ENCODE measurements at regions not wholly inside any gene's neighbourhood (a gene's known extent, or its start where the extent isn't known, plus 50 kb on each side); places are given as distances from the start of the nearest gene placed in this dataset.

DNA sequence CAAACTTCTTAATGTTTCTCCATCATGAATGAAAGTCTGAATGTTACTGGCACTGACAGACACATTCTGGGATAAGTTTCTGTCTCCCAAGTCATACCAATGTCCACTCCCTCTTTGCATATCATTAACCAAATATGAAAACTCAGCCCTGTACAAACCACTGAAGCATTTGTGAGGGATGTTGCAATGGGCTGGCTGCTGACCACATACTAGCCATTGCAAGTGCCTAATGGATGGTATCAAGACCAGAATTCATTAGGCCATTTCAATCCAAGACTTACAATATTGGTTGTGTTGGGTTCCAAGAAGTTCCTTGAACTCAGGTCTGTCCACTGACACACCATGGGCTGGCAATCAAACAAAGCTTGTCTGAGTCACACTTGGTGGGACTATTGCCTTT lies 73.8 kb downstream of the CBLN2 start:
- no peaks in the 10 kb centered on the region for H3K9me2 ChIP-seq (replicated peaks; ENCODE audit: insufficient read depth)
- H3K4me3 ChIP-seq: no peak overlapping the region
- H2AFZ ChIP-seq: no peak overlapping the region
- H3K27ac ChIP-seq: no peak overlapping the region
- DNase-seq (ENCODE audit: low spot score): no peak
- TF ChIP-seq EZH2 (IDR thresholded peaks at IDR 0.05; ENCODE audit: borderline replicate concordance): no peak
- no peak for TF ChIP-seq EZH2phosphoT487 (IDR thresholded peaks at IDR 0.05; ENCODE audit: low read depth, severe bottlenecking, unreplicated experiment)
- TF ChIP-seq, protein P1, sequence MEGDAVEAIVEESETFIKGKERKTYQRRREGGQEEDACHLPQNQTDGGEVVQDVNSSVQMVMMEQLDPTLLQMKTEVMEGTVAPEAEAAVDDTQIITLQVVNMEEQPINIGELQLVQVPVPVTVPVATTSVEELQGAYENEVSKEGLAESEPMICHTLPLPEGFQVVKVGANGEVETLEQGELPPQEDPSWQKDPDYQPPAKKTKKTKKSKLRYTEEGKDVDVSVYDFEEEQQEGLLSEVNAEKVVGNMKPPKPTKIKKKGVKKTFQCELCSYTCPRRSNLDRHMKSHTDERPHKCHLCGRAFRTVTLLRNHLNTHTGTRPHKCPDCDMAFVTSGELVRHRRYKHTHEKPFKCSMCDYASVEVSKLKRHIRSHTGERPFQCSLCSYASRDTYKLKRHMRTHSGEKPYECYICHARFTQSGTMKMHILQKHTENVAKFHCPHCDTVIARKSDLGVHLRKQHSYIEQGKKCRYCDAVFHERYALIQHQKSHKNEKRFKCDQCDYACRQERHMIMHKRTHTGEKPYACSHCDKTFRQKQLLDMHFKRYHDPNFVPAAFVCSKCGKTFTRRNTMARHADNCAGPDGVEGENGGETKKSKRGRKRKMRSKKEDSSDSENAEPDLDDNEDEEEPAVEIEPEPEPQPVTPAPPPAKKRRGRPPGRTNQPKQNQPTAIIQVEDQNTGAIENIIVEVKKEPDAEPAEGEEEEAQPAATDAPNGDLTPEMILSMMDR (IDR thresholded peaks at IDR 0.05; ENCODE audit: poor library complexity): no peak
- no peaks in the 10 kb centered on the region for H3K36me3 ChIP-seq (replicated peaks; ENCODE audit: insufficient read depth, low read depth)
- no peaks in the 10 kb centered on the region for H3K4me1 ChIP-seq (ENCODE audit: insufficient read depth)
- no peaks in the 10 kb centered on the region for H3K9me3 ChIP-seq (ENCODE audit: low read depth)
- no peaks in the 10 kb centered on the region for H4K20me1 ChIP-seq (ENCODE audit: insufficient read depth, poor library complexity, severe bottlenecking)
- no peak overlapping the region for H3K4me2 ChIP-seq
- H3K79me2 ChIP-seq: no peaks in the 10 kb centered on the region
- no peaks in the 10 kb centered on the region for H3K27me3 ChIP-seq

DNA sequence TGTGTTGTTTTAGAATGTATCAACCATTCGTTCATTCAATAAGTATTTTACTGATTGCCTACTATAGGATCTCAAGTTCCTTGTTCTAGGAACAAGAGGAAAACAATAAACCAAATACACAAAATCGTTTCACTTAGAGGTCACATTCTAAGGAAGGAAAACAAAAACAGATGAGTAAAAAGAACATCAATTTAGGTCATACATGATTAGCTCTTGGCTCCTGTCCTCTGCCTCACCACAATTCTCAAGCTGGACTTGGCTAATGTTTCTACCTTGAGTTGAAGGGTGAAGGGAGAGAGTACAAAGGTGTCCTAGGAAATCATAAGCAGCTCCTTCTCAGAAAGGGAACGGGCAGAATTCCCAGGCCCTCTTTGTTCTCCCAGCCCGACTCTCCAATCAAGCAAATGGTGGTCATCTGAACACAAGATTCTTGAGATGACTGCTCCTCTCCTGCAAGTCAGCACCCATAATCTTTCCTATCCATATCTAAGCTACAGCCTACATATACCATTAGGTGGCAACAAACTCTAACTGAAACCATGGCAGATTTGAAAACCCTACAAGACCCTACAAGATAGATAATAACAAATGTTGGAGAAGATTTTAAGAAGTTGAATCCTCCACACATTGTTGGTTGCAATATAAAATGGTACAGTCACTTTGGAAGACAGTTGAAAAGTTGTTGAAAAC lies 76.0 kb downstream of the CBLN2 start:
- Histone ChIP-seq H4K20me1 (ENCODE audit: insufficient read depth, poor library complexity, severe bottlenecking) (no peaks in the 10 kb centered on the region), H3K9me2 (replicated peaks; ENCODE audit: insufficient read depth) (no peaks in the 10 kb centered on the region), H3K4me3 (no peak overlapping the region), H3K27ac (no peak overlapping the region), H3K27me3 (no peaks in the 10 kb centered on the region), H3K36me3 (replicated peaks; ENCODE audit: insufficient read depth, low read depth) (no peaks in the 10 kb centered on the region), H2AFZ (no peak overlapping the region), H3K4me1 (ENCODE audit: insufficient read depth) (no peaks in the 10 kb centered on the region), H3K4me2 (no peak overlapping the region), H3K9me3 (ENCODE audit: low read depth) (no peaks in the 10 kb centered on the region), H3K79me2 (no peaks in the 10 kb centered on the region)
- TF ChIP-seq EZH2 (IDR thresholded peaks at IDR 0.05; ENCODE audit: borderline replicate concordance) (no peak), EZH2phosphoT487 (IDR thresholded peaks at IDR 0.05; ENCODE audit: low read depth, severe bottlenecking, unreplicated experiment) (no peak)
- TF ChIP-seq, protein P1 (IDR thresholded peaks at IDR 0.05; ENCODE audit: poor library complexity): no peak
- 68% methylated on average over 4 of the region's 4 CpGs for WGBS (ENCODE audit: low lambda C conversion rate, missing lambda C conversion rate)
- DNase-seq (ENCODE audit: low spot score): no peak

DNA sequence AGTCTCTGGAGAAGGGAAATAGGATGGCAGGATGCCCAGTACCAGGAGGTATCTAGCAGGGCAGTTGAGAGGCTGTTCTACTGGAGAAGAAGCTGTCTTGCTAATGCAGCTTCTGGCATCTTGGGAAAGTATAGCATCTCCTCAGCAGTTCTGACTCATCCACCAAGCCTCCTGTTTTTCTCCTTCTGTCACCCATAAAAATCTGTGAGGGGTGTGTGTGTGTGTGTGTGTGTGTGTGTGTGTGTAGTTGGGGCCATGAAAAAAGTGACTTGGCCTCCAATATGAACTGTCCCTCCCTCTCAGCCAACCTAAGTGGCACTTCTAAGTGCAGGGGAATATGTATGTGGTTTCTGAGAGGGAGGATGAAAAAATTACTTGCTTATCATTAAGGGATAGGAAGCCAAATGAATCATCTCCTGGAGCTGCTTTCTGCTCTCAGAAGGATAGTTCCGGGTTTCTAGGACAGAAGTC lies 83.9 kb downstream of the CBLN2 start:
- Histone ChIP-seq H3K9me3 (ENCODE audit: low read depth) (no peaks in the 10 kb centered on the region), H3K4me2 (no peak overlapping the region), H3K27me3 (no peaks in the 10 kb centered on the region), H3K79me2 (no peaks in the 10 kb centered on the region), H3K9me2 (replicated peaks; ENCODE audit: insufficient read depth) (no peaks in the 10 kb centered on the region), H3K27ac (no peak overlapping the region), H2AFZ (no peak overlapping the region), H3K36me3 (replicated peaks; ENCODE audit: insufficient read depth, low read depth) (no peaks in the 10 kb centered on the region), H3K4me1 (ENCODE audit: insufficient read depth) (no peaks in the 10 kb centered on the region), H3K4me3 (no peak overlapping the region), H4K20me1 (ENCODE audit: insufficient read depth, poor library complexity, severe bottlenecking) (no peaks in the 10 kb centered on the region)
- no peak for DNase-seq (ENCODE audit: low spot score)
- no peak for TF ChIP-seq EZH2phosphoT487 (IDR thresholded peaks at IDR 0.05; ENCODE audit: low read depth, severe bottlenecking, unreplicated experiment)
- TF ChIP-seq, protein P1 (IDR thresholded peaks at IDR 0.05; ENCODE audit: poor library complexity): no peak
- no peak for TF ChIP-seq EZH2 (IDR thresholded peaks at IDR 0.05; ENCODE audit: borderline replicate concordance)
- 76% methylated on average over 1 of the region's 1 CpG for WGBS (ENCODE audit: low lambda C conversion rate, missing lambda C conversion rate)
